ENCODE measurements at regions not wholly inside any gene's neighbourhood (a gene's known extent, or its start where the extent isn't known, plus 50 kb on each side); places are given as distances from the start of the nearest gene placed in this dataset.

- TF ChIP-seq EP400 (IDR thresholded peaks at IDR 0.05) (peak; percentile 26), CBX5 (IDR thresholded peaks at IDR 0.05; ENCODE audit: borderline replicate concordance, low read depth) (0 out of 2 replicates have a peak, but pooled peaks have one; percentile 34), GATAD2B (IDR thresholded peaks at IDR 0.05; ENCODE audit: borderline replicate concordance) (peak; percentile 18; the same call in 1 of the 2 replicates), CC2D1A (IDR thresholded peaks at IDR 0.05) (peak; percentile 78), ZC3H4 (CRISPR knock-in tag; IDR thresholded peaks at IDR 0.05; ENCODE audit: borderline replicate concordance) (no peak), NFRKB (IDR thresholded peaks at IDR 0.05; ENCODE audit: low read depth) (no peak), RAD21 (CRISPR knock-in tag; conservative IDR thresholded peaks at IDR 0.05 in 1 of 2, IDR thresholded peaks at IDR 0.05 in 1 of 2) (peak; percentile 39 to 77; a peak in 3 of 4 replicates), TBL1XR1 (IDR thresholded peaks at IDR 0.05; ENCODE audit: low read length in 2 of 2) (peak in 1 of 2 experiments; percentile 53; a peak in 1 of 4 replicates), KAT2B (IDR thresholded peaks at IDR 0.05; ENCODE audit: low read depth, low read length) (no peak), MBD2 (IDR thresholded peaks at IDR 0.05; ENCODE audit: borderline replicate concordance, low read depth) (no peak), ELF1 (tag; IDR thresholded peaks at IDR 0.05) (peak; percentile 89), BCL6 (CRISPR knock-in tag; IDR thresholded peaks at IDR 0.05) (no peak), UBTF (IDR thresholded peaks at IDR 0.05; ENCODE audit: borderline replicate concordance in 1 of 2, low read depth in 2 of 2, low read length in 2 of 2) (0 out of 4 replicates have a peak, but pooled peaks of 1 of the 2 experiments have one; percentile 32), ETV6 (IDR thresholded peaks at IDR 0.05; ENCODE audit: borderline replicate concordance in 1 of 2, low read depth in 2 of 2, low read length in 1 of 2) (peak; percentile 78 to 91), ETV6 (CRISPR knock-in tag; IDR thresholded peaks at IDR 0.05; ENCODE audit: borderline replicate concordance) (no peak), ZMIZ1 (IDR thresholded peaks at IDR 0.05; ENCODE audit: low read depth in 2 of 2, low read length in 2 of 2) (no peak)
- TF ChIP-seq, protein P1, sequence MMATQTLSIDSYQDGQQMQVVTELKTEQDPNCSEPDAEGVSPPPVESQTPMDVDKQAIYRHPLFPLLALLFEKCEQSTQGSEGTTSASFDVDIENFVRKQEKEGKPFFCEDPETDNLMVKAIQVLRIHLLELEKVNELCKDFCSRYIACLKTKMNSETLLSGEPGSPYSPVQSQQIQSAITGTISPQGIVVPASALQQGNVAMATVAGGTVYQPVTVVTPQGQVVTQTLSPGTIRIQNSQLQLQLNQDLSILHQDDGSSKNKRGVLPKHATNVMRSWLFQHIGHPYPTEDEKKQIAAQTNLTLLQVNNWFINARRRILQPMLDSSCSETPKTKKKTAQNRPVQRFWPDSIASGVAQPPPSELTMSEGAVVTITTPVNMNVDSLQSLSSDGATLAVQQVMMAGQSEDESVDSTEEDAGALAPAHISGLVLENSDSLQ (IDR thresholded peaks at IDR 0.05) = peak; percentile 86
- TF ChIP-seq, protein P2, sequence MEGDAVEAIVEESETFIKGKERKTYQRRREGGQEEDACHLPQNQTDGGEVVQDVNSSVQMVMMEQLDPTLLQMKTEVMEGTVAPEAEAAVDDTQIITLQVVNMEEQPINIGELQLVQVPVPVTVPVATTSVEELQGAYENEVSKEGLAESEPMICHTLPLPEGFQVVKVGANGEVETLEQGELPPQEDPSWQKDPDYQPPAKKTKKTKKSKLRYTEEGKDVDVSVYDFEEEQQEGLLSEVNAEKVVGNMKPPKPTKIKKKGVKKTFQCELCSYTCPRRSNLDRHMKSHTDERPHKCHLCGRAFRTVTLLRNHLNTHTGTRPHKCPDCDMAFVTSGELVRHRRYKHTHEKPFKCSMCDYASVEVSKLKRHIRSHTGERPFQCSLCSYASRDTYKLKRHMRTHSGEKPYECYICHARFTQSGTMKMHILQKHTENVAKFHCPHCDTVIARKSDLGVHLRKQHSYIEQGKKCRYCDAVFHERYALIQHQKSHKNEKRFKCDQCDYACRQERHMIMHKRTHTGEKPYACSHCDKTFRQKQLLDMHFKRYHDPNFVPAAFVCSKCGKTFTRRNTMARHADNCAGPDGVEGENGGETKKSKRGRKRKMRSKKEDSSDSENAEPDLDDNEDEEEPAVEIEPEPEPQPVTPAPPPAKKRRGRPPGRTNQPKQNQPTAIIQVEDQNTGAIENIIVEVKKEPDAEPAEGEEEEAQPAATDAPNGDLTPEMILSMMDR (IDR thresholded peaks at IDR 0.05 in 2 of 3, conservative IDR thresholded peaks at IDR 0.05 in 1 of 3; ENCODE audit: insufficient read depth in 2 of 3, low read depth in 1 of 3, low read length in 3 of 3) = peak; percentile 68 to 81 (median 77)
Observed at GRCh38 chr1:233518344-233518743, 95.6 kb upstream of the KCNK1 start (continued).
